T-cell (primary cell): ENCODE measurements at regions not wholly inside any gene's neighbourhood (a gene's known extent, or its start where the extent isn't known, plus 50 kb on each side); places are given as distances from the start of the nearest gene placed in this dataset.

ENCODE experiments used
- ATAC-seq, 4 experiments: fragments of 200-7000 bp in 3 of 4; fragments of 150-1000 bp in 1 of 4; cut with Tn5 transposase; replicated peaks in 1 of 4; 1 replicate in 3 of 4; 2 replicates in 1 of 4; pipeline ENCODE4 v1.10.0; 2021; ENCODE audit warnings: moderate library complexity in 3 of 4, mild to moderate bottlenecking in 2 of 4, moderate number of reproducible peaks in 1 of 4
- CTCF ChIA-PET, 2 donors: fragments of 300-600 bp; sonication (Branson Sonifier 250); formaldehyde crosslinking; loops; one replicate each; lab custom pipeline; 2022; ENCODE audit warnings: antibody characterized with exemption in 2 of 2; lab: Charles Lee
- POLR2A ChIA-PET, 2 donors: fragments of 300-600 bp; sonication (Branson Sonifier 250); formaldehyde crosslinking; loops; one replicate each; lab custom pipeline; 2022; ENCODE audit warnings: antibody characterized with exemption in 2 of 2; lab: Charles Lee
- DNase-seq, 35 experiments: peaks; one replicate each; pipeline versions ENCODE4 v3.0.0 to v3.0.0-alpha.2; 2013 to 2023
- H3K27ac ChIP-seq: one replicate; pipeline ENCODE4 v1.5.1; 2013; ENCODE audit warnings: low read length
- H3K27me3 ChIP-seq, 2 experiments: replicated peaks in 1 of 2; 1 replicate in 1 of 2; 2 replicates in 1 of 2; pipeline versions ENCODE4 v1.6.1 to v1.7.0; 2013; ENCODE audit warnings: low read length in 1 of 2, mixed read lengths in 1 of 2; ENCODE audit not compliant: control insufficient read depth in 2 of 2, insufficient read depth in 2 of 2; ENCODE audit errors: extremely low read depth in 1 of 2
- H3K36me3 ChIP-seq, 2 donors: 1 replicate in 1 of 2; 2 replicates in 1 of 2; pipeline versions ENCODE4 v1.6.1 to v1.7.0; 2013; ENCODE audit warnings: low read length in 1 of 2; ENCODE audit not compliant: control insufficient read depth in 2 of 2, insufficient read depth in 1 of 2; ENCODE audit errors: extremely low read depth in 1 of 2
- H3K4me1 ChIP-seq, 2 experiments: 1 replicate in 1 of 2; 2 replicates in 1 of 2; pipeline versions ENCODE4 v1.6.1 to v1.7.0; 2013; ENCODE audit warnings: low read length in 2 of 2, mixed read lengths in 1 of 2; ENCODE audit not compliant: insufficient read depth in 2 of 2, control insufficient read depth in 1 of 2; ENCODE audit errors: extremely low read depth in 1 of 2
- H3K4me3 ChIP-seq, 2 donors: 1 replicate in 1 of 2; 2 replicates in 1 of 2; pipeline versions ENCODE4 v1.5.1 to v1.7.0; 2013; ENCODE audit warnings: mild to moderate bottlenecking in 2 of 2, low read length in 1 of 2, moderate library complexity in 1 of 2; ENCODE audit not compliant: control insufficient read depth in 1 of 2; ENCODE audit errors: extremely low read depth in 1 of 2
- H3K9me3 ChIP-seq: 2 replicates; pipeline ENCODE4 v1.7.0; 2013
- H3K27ac Mint-ChIP-seq, 2 donors: one replicate each; pipeline ENCODE4 v1.8.0; 2020 to 2021; ENCODE audit warnings: mild to moderate bottlenecking in 2 of 2, mixed read lengths in 2 of 2
- H3K27me3 Mint-ChIP-seq, 2 donors: one replicate each; pipeline ENCODE4 v1.8.0; 2021 to 2022; ENCODE audit warnings: mixed read lengths in 2 of 2
- H3K36me3 Mint-ChIP-seq: one replicate; pipeline ENCODE4 v1.8.0; 2021; ENCODE audit warnings: mixed read lengths
- H3K4me1 Mint-ChIP-seq, 3 donors: one replicate each; pipeline ENCODE4 v1.8.0; 2020 to 2022; ENCODE audit warnings: mixed read lengths in 3 of 3, mild to moderate bottlenecking in 1 of 3
- H3K4me3 Mint-ChIP-seq, 3 donors: one replicate each; pipeline ENCODE4 v1.8.0; 2020 to 2022; ENCODE audit warnings: mild to moderate bottlenecking in 3 of 3, mixed read lengths in 3 of 3, moderate library complexity in 3 of 3
- H3K9me3 Mint-ChIP-seq, 3 donors: one replicate each; pipeline ENCODE4 v1.8.0; 2020 to 2022; ENCODE audit warnings: mixed read lengths in 3 of 3
- WGBS: methylation state at CpG from one replicate; pipeline ENCODE4 v1.1.5; 2013; ENCODE audit warnings: missing lambda C conversion rate; ENCODE audit not compliant: insufficient coverage; 5-methylcytosine and 5-hydroxymethylcytosine counted together

GRCh38 chr20:51979226-51979625, 176.9 kb upstream of the SALL4 start:
- H3K27me3 Mint-ChIP-seq, result no peaks in the 10 kb centered on the region
- ChIA-PET CTCF (no interaction called here), POLR2A (no interaction called here)
- H3K36me3 Mint-ChIP-seq, result no peaks in the 10 kb centered on the region
- WGBS, result 90% methylated on average over 3 of the region's 4 CpGs
- no peak overlapping the region for H3K4me3 ChIP-seq
- H3K4me1 Mint-ChIP-seq, result no peaks in the 10 kb centered on the region
- H3K27me3 ChIP-seq, result no peaks in the 10 kb centered on the region
- no peaks in the 10 kb centered on the region for H3K4me1 ChIP-seq
- no peak for DNase-seq
- H3K9me3 Mint-ChIP-seq, result peaks cover under 1 to 11% (median 7%) of the 10 kb centered on the region in 3 donors
- no peak for ATAC-seq
- no peak overlapping the region for H3K27ac Mint-ChIP-seq
- H3K36me3 ChIP-seq, result no peaks in the 10 kb centered on the region
- H3K27ac ChIP-seq, result no peak overlapping the region
- no peaks in the 10 kb centered on the region for H3K9me3 ChIP-seq
- no peak overlapping the region for H3K4me3 Mint-ChIP-seq

GRCh38 chr20:51978070-51978501, 175.8 kb upstream of the SALL4 start:
- Mint-ChIP-seq H3K9me3 (peaks cover 4 to 11% (median 7%) of the 10 kb centered on the region in 3 donors), H3K27me3 (no peaks in the 10 kb centered on the region), H3K4me3 (no peak overlapping the region), H3K4me1 (no peaks in the 10 kb centered on the region), H3K36me3 (no peaks in the 10 kb centered on the region), H3K27ac (no peak overlapping the region)
- POLR2A ChIA-PET, result no interaction called here
- Histone ChIP-seq H3K4me3 (no peak overlapping the region), H3K36me3 (no peaks in the 10 kb centered on the region), H3K9me3 (no peaks in the 10 kb centered on the region), H3K4me1 (no peaks in the 10 kb centered on the region), H3K27me3 (no peaks in the 10 kb centered on the region), H3K27ac (no peak overlapping the region)
- DNase-seq (no peak), ATAC-seq (no peak)
- 66% methylated on average over 2 of the region's 7 CpGs for WGBS
- CTCF ChIA-PET, result no interaction called here

GRCh38 chr20:51972056-51972455, 169.7 kb upstream of the SALL4 start:
- Mint-ChIP-seq H3K4me3 (no peak overlapping the region), H3K9me3 (peaks cover 3 to 5% (median 4%) of the 10 kb centered on the region in 3 donors), H3K27me3 (peaks cover 0 to 8% of the 10 kb centered on the region in 2 donors), H3K27ac (no peak overlapping the region), H3K4me1 (no peaks in the 10 kb centered on the region), H3K36me3 (no peaks in the 10 kb centered on the region)
- ChIA-PET POLR2A (no interaction called here), CTCF (no interaction called here)
- H3K27me3 ChIP-seq, result peaks cover 0 to 6% of the 10 kb centered on the region in 2 experiments
- 80% methylated on average over 1 of the region's 6 CpGs for WGBS
- H3K4me1 ChIP-seq, result no peaks in the 10 kb centered on the region
- no peak overlapping the region for H3K4me3 ChIP-seq
- no peak overlapping the region for H3K27ac ChIP-seq
- no peak for ATAC-seq
- no peak for DNase-seq
- no peaks in the 10 kb centered on the region for H3K36me3 ChIP-seq
- no peaks in the 10 kb centered on the region for H3K9me3 ChIP-seq

- Mint-ChIP-seq H3K9me3 (peaks cover 0 to 4% (median 0%) of the 10 kb centered on the region in 3 donors), H3K27ac (no peak overlapping the region), H3K4me3 (no peak overlapping the region), H3K36me3 (no peaks in the 10 kb centered on the region), H3K4me1 (no peaks in the 10 kb centered on the region), H3K27me3 (peaks cover 7 to 8% of the 10 kb centered on the region in 2 donors)
- ChIA-PET CTCF (no interaction called here), POLR2A (no interaction called here)
- WGBS, result 83% methylated on average over 6 of the region's 10 CpGs
- no peaks in the 10 kb centered on the region for H3K4me1 ChIP-seq
- peaks cover 0 to 6% of the 10 kb centered on the region in 2 experiments for H3K27me3 ChIP-seq
- no peaks in the 10 kb centered on the region for H3K36me3 ChIP-seq
- DNase-seq, result no peak
- H3K27ac ChIP-seq, result no peak overlapping the region
- no peak overlapping the region for H3K4me3 ChIP-seq
- no peak for ATAC-seq
- no peaks in the 10 kb centered on the region for H3K9me3 ChIP-seq
Observed at GRCh38 chr20:51970858-51971257, 168.5 kb upstream of the SALL4 start.

- H3K9me3 Mint-ChIP-seq, result peaks cover 0 to 3% (median 0%) of the 10 kb centered on the region in 3 donors
- H3K27me3 Mint-ChIP-seq, result peaks cover 7 to 8% of the 10 kb centered on the region in 2 donors
- H3K4me3 Mint-ChIP-seq, result no peak overlapping the region
- DNase-seq (no peak), ATAC-seq (no peak)
- CTCF ChIA-PET, result no interaction called here
- Histone ChIP-seq H3K4me3 (no peak overlapping the region), H3K9me3 (no peaks in the 10 kb centered on the region), H3K4me1 (no peaks in the 10 kb centered on the region), H3K27ac (no peak overlapping the region), H3K27me3 (peaks cover 0 to 6% of the 10 kb centered on the region in 2 experiments), H3K36me3 (no peaks in the 10 kb centered on the region)
- 92% methylated on average over 2 of the region's 5 CpGs for WGBS
- H3K36me3 Mint-ChIP-seq, result no peaks in the 10 kb centered on the region
- no peak overlapping the region for H3K27ac Mint-ChIP-seq
- no peaks in the 10 kb centered on the region for H3K4me1 Mint-ChIP-seq
- POLR2A ChIA-PET, result no interaction called here
Observed at GRCh38 chr20:51969191-51969590, 166.9 kb upstream of the SALL4 start.

GRCh38 chr20:51968151-51968550, 165.8 kb upstream of the SALL4 start:
- no peaks in the 10 kb centered on the region for H3K9me3 Mint-ChIP-seq
- Histone ChIP-seq H3K9me3 (no peaks in the 10 kb centered on the region), H3K4me1 (no peaks in the 10 kb centered on the region), H3K36me3 (no peaks in the 10 kb centered on the region), H3K4me3 (no peak overlapping the region), H3K27ac (no peak overlapping the region), H3K27me3 (peaks cover 0 to 6% of the 10 kb centered on the region in 2 experiments)
- peaks cover 7 to 14% of the 10 kb centered on the region in 2 donors for H3K27me3 Mint-ChIP-seq
- ChIA-PET CTCF (no interaction called here), POLR2A (no interaction called here)
- no peaks in the 10 kb centered on the region for H3K36me3 Mint-ChIP-seq
- no peak overlapping the region for H3K27ac Mint-ChIP-seq
- ATAC-seq (no peak), DNase-seq (no peak)
- no peaks in the 10 kb centered on the region for H3K4me1 Mint-ChIP-seq
- WGBS, result no CpG with 5 or more reads among the region's 4 CpGs
- no peak overlapping the region for H3K4me3 Mint-ChIP-seq
